ENCODE measurements at regions not wholly inside any gene's neighbourhood (a gene's known extent, or its start where the extent isn't known, plus 50 kb on each side); places are given as distances from the start of the nearest gene placed in this dataset.

GRCh38 chr2:18122544-18123210, 244.2 kb downstream of the KCNS3 start:
- TF ChIP-seq, protein P1, sequence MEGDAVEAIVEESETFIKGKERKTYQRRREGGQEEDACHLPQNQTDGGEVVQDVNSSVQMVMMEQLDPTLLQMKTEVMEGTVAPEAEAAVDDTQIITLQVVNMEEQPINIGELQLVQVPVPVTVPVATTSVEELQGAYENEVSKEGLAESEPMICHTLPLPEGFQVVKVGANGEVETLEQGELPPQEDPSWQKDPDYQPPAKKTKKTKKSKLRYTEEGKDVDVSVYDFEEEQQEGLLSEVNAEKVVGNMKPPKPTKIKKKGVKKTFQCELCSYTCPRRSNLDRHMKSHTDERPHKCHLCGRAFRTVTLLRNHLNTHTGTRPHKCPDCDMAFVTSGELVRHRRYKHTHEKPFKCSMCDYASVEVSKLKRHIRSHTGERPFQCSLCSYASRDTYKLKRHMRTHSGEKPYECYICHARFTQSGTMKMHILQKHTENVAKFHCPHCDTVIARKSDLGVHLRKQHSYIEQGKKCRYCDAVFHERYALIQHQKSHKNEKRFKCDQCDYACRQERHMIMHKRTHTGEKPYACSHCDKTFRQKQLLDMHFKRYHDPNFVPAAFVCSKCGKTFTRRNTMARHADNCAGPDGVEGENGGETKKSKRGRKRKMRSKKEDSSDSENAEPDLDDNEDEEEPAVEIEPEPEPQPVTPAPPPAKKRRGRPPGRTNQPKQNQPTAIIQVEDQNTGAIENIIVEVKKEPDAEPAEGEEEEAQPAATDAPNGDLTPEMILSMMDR (IDR thresholded peaks at IDR 0.05): no peak
- TF ChIP-seq POLR2A (IDR thresholded peaks at IDR 0.05): no peak
- TF ChIP-seq EP300 (IDR thresholded peaks at IDR 0.05): no peak

All from ovary (tissue), 3 donors.